Colonic mucosa (tissue), 4 donors: ENCODE measurements at regions not wholly inside any gene's neighbourhood (a gene's known extent, or its start where the extent isn't known, plus 50 kb on each side); places are given as distances from the start of the nearest gene placed in this dataset.

Experiments used
- DNase-seq: peaks from one replicate; pipeline ENCODE4 v3.0.0-alpha.2; 2020
- H3K27ac ChIP-seq: fragments of 200-600 bp; one replicate; pipeline ENCODE4 v1.8.0; 2021
- H3K27me3 ChIP-seq: fragments of 200-600 bp; one replicate; pipeline ENCODE4 v1.8.0; 2021
- H3K36me3 ChIP-seq: fragments of 200-600 bp; one replicate; pipeline ENCODE4 v1.8.0; 2021
- H3K4me1 ChIP-seq: fragments of 200-600 bp; one replicate; pipeline ENCODE4 v1.8.0; 2021; ENCODE audit warnings: mild to moderate bottlenecking
- H3K4me3 ChIP-seq: fragments of 200-600 bp; one replicate; pipeline ENCODE4 v1.8.0; 2021
- H3K9ac ChIP-seq, 2 donors: one replicate each; pipeline ENCODE4 v1.7.0; 2013; ENCODE audit warnings: control low read depth in 2 of 2, low read depth in 2 of 2, low read length in 2 of 2
- H3K9me3 ChIP-seq: fragments of 200-600 bp; one replicate; pipeline ENCODE4 v1.8.0; 2021
- CTCF ChIP-seq: fragments of 200-600 bp; IDR thresholded peaks from one replicate; pipeline ENCODE4 v1.8.0; 2022; ENCODE audit warnings: antibody characterized with exemption, mild to moderate bottlenecking
- intact Hi-C: fragments of 100-400 bp; cut with DNase I; formaldehyde crosslinking; loops from one replicate; pipeline ENCODE4 v1.14.1; 2022
- donor health status: healthy.
- donor health status: DM: no; HTN: no; CAD: no.
- donor health status: DM: no; HTN: no; CAD: no.

GRCh38 chr10:2798336-2799022, 268.9 kb upstream of the PFKP start:
- Histone ChIP-seq H3K27me3 (no peaks in the 10 kb centered on the region), H3K4me3 (no peak overlapping the region), H3K27ac (no peak overlapping the region), H3K36me3 (no peaks in the 10 kb centered on the region), H3K9me3 (no peaks in the 10 kb centered on the region), H3K9ac (no peak overlapping the region), H3K4me1 (no peaks in the 10 kb centered on the region)
- no peak for TF ChIP-seq CTCF
- intact Hi-C loops, result no loop called here
- no peak for DNase-seq

DNA sequence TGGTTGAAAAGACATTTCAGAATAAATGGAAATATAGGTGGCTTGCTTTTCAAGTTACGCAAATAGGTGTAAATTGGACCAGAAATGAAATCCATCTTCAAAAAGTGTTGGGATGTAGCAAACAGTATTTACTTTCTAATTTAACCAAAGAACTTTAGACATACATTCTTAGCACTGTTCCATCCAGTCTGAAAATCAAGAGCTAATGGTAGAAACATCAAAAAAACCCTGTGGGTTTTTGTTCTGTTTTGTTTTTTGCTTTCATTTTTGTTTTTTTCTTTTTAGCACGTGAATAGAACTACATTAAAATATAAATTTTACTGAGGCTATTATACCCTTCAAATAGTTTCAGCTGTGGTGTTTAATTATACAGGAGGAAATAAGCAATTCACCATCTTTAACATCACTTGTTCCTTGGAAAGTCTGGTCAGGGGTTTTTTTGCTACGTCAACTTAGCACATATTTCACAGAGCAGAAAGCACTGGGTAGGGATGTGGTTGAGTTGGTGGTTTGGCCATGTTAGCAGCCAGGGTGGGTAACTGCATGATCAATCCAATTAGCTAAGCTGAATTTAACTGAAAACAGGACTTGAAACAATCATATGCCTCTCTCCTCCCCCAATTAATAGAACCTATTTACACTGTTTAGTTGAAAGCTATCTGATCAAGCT, 275.4 kb upstream of the PFKP start:
- H3K27me3 ChIP-seq, result no peaks in the 10 kb centered on the region
- no peaks in the 10 kb centered on the region for H3K9me3 ChIP-seq
- no peak overlapping the region for H3K4me3 ChIP-seq
- intact Hi-C loops, result no loop called here
- no peaks in the 10 kb centered on the region for H3K36me3 ChIP-seq
- no peak overlapping the region for H3K27ac ChIP-seq
- no peak overlapping the region for H3K9ac ChIP-seq
- no peak for TF ChIP-seq CTCF
- H3K4me1 ChIP-seq, result no peaks in the 10 kb centered on the region
- no peak for DNase-seq

- no peak overlapping the region for H3K4me3 ChIP-seq
- H3K4me1 ChIP-seq, result no peaks in the 10 kb centered on the region
- no peak overlapping the region for H3K9ac ChIP-seq
- H3K36me3 ChIP-seq, result no peaks in the 10 kb centered on the region
- no peak for DNase-seq
- intact Hi-C loops, result no loop called here
- TF ChIP-seq CTCF, result no peak
- no peaks in the 10 kb centered on the region for H3K27me3 ChIP-seq
- no peak overlapping the region for H3K27ac ChIP-seq
- H3K9me3 ChIP-seq, result no peaks in the 10 kb centered on the region
Observed at GRCh38 chr10:2790396-2791188, 276.8 kb upstream of the PFKP start.

DNA sequence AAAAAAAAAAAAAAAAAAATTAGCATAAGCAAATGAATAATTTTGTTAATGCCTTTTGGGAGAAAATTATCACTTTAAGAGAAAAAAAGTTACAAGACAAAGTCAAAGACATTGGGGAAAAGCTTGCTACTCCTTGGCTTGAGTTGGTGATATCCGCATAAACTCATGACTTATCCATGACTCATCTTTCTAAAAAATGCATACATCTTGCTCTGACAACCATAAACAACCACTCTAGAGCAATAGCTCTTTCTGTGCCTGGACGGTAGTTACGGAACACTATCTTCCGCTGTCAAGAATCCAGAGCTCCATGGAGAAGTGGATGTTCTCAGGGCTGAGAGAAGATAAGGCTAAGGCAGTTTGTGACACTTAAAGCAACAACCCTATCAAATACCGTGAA, 281.1 kb upstream of the PFKP start:
- Histone ChIP-seq H3K27me3 (no peaks in the 10 kb centered on the region), H3K9me3 (no peaks in the 10 kb centered on the region), H3K4me1 (no peaks in the 10 kb centered on the region), H3K36me3 (no peaks in the 10 kb centered on the region), H3K27ac (no peak overlapping the region), H3K4me3 (no peak overlapping the region), H3K9ac (no peak overlapping the region)
- intact Hi-C loops, result no loop called here
- no peak for DNase-seq
- no peak for TF ChIP-seq CTCF

DNA sequence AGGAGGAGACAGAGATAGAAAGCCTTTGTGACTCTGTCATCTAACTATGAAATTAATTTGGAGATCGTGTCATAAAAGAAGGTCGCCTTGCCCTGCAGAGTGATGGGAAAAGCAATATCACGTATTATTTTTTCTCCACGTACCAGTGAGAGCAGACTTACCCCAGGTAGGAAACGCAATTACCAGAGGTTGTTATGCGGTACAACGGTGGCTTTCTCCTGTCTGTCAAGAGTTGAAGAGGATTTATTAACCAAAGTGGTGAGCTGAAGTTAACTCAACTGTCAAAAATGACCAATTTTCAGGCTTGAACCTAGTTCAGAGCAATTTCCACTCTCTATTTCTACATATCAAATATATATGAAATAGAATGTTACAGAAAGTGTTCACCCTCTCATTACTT, 282.6 kb upstream of the PFKP start:
- intact Hi-C loops, result no loop called here
- no peaks in the 10 kb centered on the region for H3K9me3 ChIP-seq
- H3K9ac ChIP-seq, result no peak overlapping the region
- H3K4me1 ChIP-seq, result no peaks in the 10 kb centered on the region
- TF ChIP-seq CTCF, result no peak
- no peak for DNase-seq
- H3K36me3 ChIP-seq, result no peaks in the 10 kb centered on the region
- no peaks in the 10 kb centered on the region for H3K27me3 ChIP-seq
- H3K4me3 ChIP-seq, result no peak overlapping the region
- H3K27ac ChIP-seq, result no peak overlapping the region
